ENCODE measurements at regions not wholly inside any gene's neighbourhood (a gene's known extent, or its start where the extent isn't known, plus 50 kb on each side); places are given as distances from the start of the nearest gene placed in this dataset.

DNA sequence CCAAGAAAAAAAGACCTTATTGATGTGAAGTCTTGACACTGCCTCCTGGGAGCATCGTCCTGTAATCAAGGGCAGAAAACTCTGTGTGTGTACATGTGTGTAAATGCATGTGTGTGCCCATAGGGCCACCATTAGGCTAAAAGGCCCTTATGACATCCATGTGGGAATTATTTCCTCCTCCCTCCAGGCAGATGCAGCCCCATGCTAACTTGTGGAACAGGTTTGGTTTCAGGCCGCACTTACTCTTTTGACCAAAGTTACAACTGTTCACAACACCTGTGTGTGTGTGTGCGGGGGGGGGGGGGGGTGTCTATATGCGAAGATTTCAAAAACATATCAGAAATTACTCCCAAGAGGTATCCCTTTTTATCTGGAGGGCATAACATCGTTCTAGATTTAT lies 87.4 kb upstream of the SLC14A2 start:
- DNase-seq (ENCODE audit: low read depth) = no peak

DNA sequence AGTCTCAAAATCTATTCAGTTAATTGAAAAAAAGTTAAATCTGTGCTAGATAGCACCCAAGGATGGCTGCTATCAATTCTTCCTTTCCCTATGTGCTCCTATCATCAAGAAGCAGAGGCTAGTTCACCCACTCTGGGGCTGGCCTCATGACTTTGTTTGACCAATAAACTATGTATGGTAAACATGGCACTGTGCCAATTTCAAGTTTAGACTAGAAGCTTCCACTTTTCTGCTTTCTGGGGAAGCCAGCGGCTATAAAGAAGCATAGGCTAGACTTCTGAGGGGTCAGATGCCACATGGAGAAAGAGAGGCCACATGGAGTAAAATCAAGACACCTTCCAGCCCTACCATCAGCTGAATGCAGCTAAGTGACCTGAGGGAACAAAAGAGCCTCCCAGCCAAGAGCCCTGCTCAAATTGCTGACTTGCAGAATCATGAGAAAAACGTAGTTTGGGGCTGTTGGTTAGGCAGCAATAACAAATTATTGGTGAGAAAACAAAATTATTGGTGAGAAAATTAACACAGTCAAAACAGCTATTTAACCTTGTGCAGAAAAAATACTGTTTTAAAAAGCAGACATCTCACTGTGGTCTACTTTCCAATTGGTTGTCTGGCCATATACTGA lies 86.5 kb upstream of the SLC14A2 start:
- DNase-seq (ENCODE audit: low read depth) = no peak

GRCh38 chr18:45538444-45538843 lies 76.8 kb upstream of the SLC14A2 start:
- no peak for DNase-seq (ENCODE audit: low read depth)

DNA sequence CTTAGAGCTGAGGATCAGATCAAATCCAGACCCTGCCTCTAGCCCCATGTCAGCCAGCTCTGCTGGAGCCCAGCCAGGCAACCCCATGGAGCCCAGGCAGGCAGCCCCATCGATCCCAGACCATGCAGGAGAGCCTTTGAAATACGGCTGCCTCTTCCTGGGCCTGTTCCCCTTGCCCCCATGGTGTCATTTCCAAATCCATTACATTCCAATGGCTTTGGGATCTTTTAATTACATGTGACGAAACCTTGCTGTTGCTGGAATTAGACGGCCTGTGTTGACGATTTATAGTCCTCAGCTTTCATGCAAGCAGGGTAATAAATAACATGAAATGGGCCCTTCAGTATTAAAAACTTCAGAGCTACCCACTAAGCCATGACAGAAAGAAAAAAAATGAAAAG lies 75.8 kb upstream of the SLC14A2 start:
- no peak for DNase-seq (ENCODE audit: low read depth)

DNA sequence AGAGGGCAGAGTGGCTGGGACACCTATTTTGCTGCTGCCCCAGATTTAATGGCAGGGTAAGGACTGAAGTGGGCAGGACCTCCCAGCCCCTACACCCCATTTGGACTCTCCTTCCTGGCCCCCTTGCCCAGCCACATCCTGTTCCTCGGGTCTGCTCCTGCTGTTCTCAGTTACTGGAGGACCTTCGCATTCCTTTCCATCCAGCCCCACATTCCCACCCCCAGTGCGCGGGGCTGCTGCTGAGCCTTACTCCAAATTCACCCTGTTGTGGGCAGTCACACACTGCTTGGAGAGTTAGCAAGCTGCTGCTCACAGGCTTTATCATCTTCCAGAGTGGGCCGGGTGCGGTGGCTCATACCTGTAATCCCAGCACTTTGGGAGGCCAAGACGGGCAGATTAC lies 75.2 kb upstream of the SLC14A2 start:
- no peak for DNase-seq (ENCODE audit: low read depth)

DNA sequence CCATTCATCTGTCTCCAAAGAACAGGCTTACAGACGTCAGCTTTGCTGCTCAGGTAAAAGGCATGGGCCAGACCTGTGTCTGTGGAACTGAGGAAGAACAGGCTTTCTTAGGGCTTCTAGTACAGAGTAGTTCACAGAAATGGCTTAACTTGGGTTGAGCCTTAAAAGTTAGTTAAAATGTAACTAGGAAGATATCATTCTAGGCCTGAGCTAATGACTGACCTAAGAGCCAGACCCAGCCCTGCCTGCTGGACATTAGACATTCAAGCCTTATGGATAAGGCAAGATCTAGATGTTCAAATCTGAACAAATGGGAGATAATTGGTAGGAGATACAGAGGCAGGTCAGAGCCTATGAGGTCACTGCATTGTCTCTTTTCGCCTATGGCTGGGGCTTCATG lies 73.9 kb upstream of the SLC14A2 start:
- DNase-seq (ENCODE audit: low read depth) = no peak

- DNase-seq (ENCODE audit: low read depth) = no peak
Observed at GRCh38 chr18:45542043-45542442, 73.2 kb upstream of the SLC14A2 start.

- DNase-seq (ENCODE audit: low read depth) = no peak
Observed at GRCh38 chr18:45547910-45548309, 67.4 kb upstream of the SLC14A2 start.

GRCh38 chr18:45548614-45549013 lies 66.7 kb upstream of the SLC14A2 start:
- no peak for DNase-seq (ENCODE audit: low read depth)

DNA sequence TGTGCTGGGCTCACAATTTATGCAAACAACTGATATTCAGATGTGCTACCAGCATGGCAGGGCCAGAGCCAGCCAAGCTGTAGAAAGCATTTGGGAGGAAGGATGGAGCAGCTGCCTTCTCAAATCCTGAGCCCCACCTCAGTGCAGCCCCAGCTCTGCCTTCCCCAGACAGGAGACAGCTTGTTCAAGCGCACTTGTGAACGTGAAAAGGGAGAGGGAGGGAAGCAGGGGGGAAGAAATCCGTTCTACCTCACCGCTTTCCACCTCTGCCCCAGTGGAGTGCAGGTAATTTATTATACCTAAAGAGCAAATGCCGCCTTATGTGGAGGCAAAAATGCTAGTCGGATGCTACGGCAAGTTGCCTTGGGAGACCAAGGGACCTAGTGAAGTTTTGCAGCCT lies 66.0 kb upstream of the SLC14A2 start:
- DNase-seq (ENCODE audit: low read depth) = no peak

- DNase-seq (ENCODE audit: low read depth) = no peak
Observed at GRCh38 chr18:45551142-45551815, 64.0 kb upstream of the SLC14A2 start.

DNA sequence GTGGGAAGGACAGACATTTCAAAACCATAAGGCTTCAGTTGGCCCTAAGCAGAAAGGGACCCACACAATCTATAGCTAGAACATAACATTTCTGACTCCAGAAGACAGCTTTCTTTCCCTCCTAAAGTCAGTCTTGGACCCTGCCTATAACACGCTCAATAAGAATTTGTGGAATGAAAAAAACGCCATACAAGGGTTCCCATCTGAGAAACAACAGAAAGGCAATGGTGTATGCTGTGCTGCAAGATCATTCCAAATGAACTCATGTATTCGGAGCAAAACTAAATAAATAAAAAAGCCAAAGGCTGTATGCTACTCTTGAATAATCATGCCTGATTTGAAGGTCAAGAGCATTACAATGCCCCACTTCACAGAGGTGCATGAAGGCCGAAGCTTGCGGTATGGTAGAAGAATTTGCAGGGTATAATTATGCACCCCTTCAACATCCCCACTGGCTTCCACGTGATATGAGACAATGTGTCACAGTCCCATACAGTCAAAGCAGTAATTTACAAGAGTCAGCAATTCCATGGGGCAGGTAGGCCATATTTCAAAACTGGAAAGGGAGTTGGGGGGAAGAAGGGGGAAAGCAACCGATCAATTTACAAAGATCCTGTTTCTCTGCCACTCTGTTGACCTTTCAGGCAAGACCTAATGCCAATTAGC lies 61.4 kb upstream of the SLC14A2 start:
- DNase-seq (ENCODE audit: low read depth) = no peak

DNA sequence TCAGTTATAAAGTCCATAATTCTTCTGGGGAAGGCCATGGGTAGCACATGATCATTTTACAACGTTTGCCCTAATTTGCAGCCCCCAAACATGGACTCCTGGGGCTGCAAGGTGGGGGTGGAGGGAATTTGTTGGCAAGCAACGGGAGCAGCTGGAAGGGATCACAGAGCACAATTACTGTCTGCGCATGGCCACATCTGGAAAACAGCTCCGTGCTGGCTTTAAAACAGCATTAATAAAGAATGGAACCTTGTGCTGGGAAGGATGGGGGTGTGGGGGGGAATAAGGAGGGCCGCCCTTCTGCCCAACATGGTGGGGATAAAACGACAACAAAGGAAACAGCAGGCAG lies 60.9 kb upstream of the SLC14A2 start:
- no peak for DNase-seq (ENCODE audit: low read depth)

- DNase-seq (ENCODE audit: low read depth) = no peak
Observed at GRCh38 chr18:45556222-45556621, 59.1 kb upstream of the SLC14A2 start.

- no peak for DNase-seq (ENCODE audit: low read depth)
Observed at GRCh38 chr18:45557287-45557686, 58.0 kb upstream of the SLC14A2 start.

DNA sequence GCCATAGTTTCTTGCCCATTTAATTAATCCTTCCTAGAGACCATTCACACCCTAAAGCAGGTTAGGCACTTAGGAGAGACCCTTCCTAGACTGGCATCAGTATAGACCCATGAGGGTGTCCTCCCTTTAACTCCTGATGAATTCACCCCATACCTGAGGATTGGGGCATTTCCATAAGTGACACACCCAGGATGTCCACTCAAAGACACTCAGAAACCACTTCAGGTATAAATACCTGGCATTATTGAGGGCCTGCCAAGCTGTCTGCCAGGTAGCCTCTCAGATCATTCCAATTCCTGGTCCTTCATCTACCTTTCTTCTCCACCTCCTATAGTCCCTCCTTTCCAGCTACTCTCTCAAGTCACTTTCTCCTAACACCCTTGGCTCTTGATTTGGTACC lies 57.5 kb upstream of the SLC14A2 start:
- no peak for DNase-seq (ENCODE audit: low read depth)

DNA sequence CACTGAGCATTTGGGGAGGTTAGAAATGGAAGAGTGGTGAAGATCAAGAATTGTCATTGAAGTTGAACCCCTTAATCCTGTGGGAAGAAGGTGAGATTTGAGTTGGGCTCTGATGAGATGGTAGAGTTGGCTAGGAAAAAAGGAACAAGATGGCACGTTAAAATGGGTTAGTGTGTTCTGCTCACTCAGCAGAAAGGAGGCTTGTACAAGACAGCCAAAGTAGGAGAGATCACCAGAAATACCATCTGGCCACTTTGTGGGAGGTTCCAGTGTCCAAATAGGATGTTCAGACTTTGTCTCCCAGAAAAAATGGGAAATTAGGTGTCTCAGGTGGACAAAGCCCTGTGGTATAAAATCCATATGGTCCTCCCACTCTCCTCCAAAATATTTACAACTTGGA lies 56.0 kb upstream of the SLC14A2 start:
- DNase-seq (ENCODE audit: low read depth) = no peak

- DNase-seq (ENCODE audit: low read depth) = no peak
Observed at GRCh38 chr18:45560870-45561269, 54.4 kb upstream of the SLC14A2 start.

GRCh38 chr18:45562567-45563479 lies 52.5 kb upstream of the SLC14A2 start:
- no peak for DNase-seq (ENCODE audit: low read depth)

- no peak for DNase-seq (ENCODE audit: low read depth)
Observed at GRCh38 chr18:45565280-45565970, 49.9 kb upstream of the SLC14A2 start.

Data from non-pigmented ciliary epithelial cell (primary cell).